ENCODE measurements at regions not wholly inside any gene's neighbourhood (a gene's known extent, or its start where the extent isn't known, plus 50 kb on each side); places are given as distances from the start of the nearest gene placed in this dataset.

DNA sequence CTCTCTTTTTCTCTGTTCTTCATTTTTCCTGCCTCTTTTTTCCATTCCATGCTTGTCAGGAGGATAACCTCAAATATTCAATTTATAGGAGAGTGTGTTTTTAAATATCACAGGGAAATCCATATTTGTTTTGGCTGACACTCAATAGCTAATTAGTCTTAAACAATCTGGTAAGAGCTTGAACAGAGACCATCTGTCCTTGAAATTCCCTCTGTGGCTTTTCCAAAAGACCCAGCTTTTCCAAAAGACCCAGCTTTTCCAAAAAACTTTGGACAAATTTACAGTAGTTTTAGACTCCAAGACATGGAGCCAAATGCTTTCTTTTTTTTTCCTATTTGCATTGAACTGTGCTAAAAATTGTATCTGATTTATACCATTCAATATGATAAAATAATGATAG is 127.4 kb upstream of the FAM83B start:
- H3K36me3 ChIP-seq (ENCODE audit: insufficient read depth), result no peaks in the 10 kb centered on the region
- no peak for DNase-seq (ENCODE audit: extremely low spot score)
- H3K4me1 ChIP-seq (ENCODE audit: insufficient read depth), result no peaks in the 10 kb centered on the region
- H3K4me3 ChIP-seq (ENCODE audit: low read depth, low read length), result no peak overlapping the region
- H3K27ac ChIP-seq (ENCODE audit: low read depth), result no peak overlapping the region

DNA sequence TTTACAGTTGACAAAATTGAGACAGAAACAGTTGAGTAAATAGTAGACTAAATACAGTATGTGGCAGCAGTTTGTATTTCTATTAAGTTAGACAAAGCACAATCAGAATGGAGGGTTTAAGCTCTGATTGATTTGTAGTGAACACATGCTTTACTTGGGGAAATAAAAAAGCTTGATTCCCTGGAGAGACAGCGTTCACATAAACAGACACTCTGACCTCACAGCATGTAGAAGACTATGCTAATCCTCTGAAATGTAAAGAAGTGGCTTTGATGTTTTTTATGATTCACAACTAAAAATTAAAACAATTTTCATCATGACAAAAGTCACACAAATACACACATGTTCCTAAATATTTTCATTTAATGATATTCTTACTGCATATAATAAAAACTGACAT is 126.9 kb upstream of the FAM83B start:
- no peak overlapping the region for H3K4me3 ChIP-seq (ENCODE audit: low read depth, low read length)
- no peaks in the 10 kb centered on the region for H3K36me3 ChIP-seq (ENCODE audit: insufficient read depth)
- 25% methylated on average over 1 of the region's 1 CpG for WGBS
- H3K4me1 ChIP-seq (ENCODE audit: insufficient read depth), result no peaks in the 10 kb centered on the region
- no peak for DNase-seq (ENCODE audit: extremely low spot score)
- H3K27ac ChIP-seq (ENCODE audit: low read depth), result no peak overlapping the region

GRCh38 chr6:54722328-54722727 is 124.2 kb upstream of the FAM83B start:
- no peak for DNase-seq (ENCODE audit: extremely low spot score)
- Histone ChIP-seq H3K4me3 (ENCODE audit: low read depth, low read length) (no peak overlapping the region), H3K27ac (ENCODE audit: low read depth) (no peak overlapping the region), H3K4me1 (ENCODE audit: insufficient read depth) (no peaks in the 10 kb centered on the region), H3K36me3 (ENCODE audit: insufficient read depth) (no peaks in the 10 kb centered on the region)
- 80% methylated on average over 3 of the region's 3 CpGs for WGBS

DNA sequence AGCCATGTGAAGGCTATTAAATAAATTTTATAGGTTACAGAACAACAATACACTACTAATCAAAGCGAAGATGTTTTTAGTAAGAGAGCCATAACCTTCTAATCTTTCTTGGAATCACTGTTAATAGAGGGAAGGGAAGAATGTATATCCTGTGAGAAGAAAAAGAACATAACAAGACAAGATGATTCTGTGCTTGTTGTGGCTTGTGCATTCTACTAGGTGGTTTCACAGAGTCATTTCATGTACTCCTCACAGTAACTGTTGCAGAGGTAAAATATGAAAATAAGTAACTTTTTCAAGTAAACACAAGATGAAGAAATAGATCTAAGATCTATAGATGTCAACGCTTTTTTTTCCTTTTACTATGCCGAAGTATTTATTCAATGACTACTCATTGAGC is 116.9 kb upstream of the FAM83B start:
- DNase-seq (ENCODE audit: extremely low spot score), result no peak
- Histone ChIP-seq H3K4me3 (ENCODE audit: low read depth, low read length) (no peak overlapping the region), H3K4me1 (ENCODE audit: insufficient read depth) (no peaks in the 10 kb centered on the region), H3K27ac (ENCODE audit: low read depth) (no peak overlapping the region), H3K36me3 (ENCODE audit: insufficient read depth) (no peaks in the 10 kb centered on the region)
- 79% methylated on average over 3 of the region's 3 CpGs for WGBS

DNA sequence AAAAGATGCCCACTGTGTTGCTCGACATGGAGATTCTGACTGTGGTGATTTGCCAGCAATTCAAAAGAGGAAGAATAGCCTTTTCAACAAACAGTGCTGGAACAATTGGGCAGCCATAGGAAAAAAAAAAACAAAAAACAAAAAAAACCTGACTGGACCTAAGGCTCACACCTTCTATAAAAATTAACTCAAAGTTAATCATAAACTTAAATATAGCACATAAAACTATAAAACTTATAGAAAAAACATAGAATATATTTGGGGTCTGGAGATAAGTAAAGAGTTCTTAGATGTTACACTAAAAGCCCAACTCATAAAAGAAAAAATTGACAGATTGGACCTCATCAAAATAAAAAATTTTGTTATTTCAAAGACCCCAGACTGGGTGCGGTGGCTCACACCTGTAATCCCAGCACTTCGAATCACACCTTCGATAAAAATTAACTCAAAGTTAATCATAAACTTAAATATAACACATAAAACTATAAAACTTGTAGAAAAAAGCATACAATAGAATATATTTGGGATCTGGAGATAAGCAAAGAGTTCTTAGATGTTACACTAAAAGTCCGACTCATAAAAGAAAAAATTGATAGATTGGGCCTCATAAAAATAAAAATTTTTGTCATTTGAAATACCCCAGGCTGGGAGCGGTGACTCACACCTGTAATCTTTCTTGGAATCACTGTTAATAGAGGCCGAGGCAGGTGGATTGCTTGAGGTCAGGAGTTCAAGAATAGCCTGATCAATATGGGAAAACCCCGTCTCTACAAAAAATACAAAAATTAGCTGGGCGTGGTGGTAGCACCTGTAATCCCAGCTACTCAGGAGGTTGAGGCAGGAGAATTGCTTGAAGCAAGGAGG is 115.6 kb upstream of the FAM83B start:
- no peaks in the 10 kb centered on the region for H3K36me3 ChIP-seq (ENCODE audit: insufficient read depth)
- H3K27ac ChIP-seq (ENCODE audit: low read depth), result no peak overlapping the region
- DNase-seq (ENCODE audit: extremely low spot score), result no peak
- 88% methylated on average over 9 of the region's 9 CpGs for WGBS
- no peaks in the 10 kb centered on the region for H3K4me1 ChIP-seq (ENCODE audit: insufficient read depth)
- H3K4me3 ChIP-seq (ENCODE audit: low read depth, low read length), result no peak overlapping the region

GRCh38 chr6:54737247-54737646 is 109.3 kb upstream of the FAM83B start:
- Histone ChIP-seq H3K27ac (ENCODE audit: low read depth) (no peak overlapping the region), H3K4me1 (ENCODE audit: insufficient read depth) (no peaks in the 10 kb centered on the region), H3K36me3 (ENCODE audit: insufficient read depth) (no peaks in the 10 kb centered on the region), H3K4me3 (ENCODE audit: low read depth, low read length) (no peak overlapping the region)
- no peak for DNase-seq (ENCODE audit: extremely low spot score)
- 78% methylated on average over 3 of the region's 3 CpGs for WGBS

DNA sequence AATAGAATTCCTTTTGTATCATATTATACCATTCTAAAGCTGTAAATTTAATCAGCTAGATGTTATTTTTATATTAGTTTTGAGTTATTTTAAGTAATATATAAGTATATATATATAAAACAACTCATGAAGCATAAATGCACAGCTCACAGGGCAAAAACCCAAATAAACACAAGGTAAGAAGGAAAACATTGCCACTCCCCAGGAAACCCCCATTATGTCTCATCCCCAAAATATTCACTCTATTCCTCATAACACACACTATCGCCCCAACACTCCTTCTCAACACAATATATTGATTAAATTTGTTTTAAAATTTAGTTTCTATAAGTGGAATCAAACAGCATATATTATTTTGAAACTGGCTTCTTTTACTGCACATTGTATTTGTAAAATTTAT is 98.6 kb upstream of the FAM83B start:
- H3K27ac ChIP-seq (ENCODE audit: low read depth), result no peak overlapping the region
- 94% methylated on average over 1 of the region's 1 CpG for WGBS
- H3K36me3 ChIP-seq (ENCODE audit: insufficient read depth), result no peaks in the 10 kb centered on the region
- DNase-seq (ENCODE audit: extremely low spot score), result no peak
- no peak overlapping the region for H3K4me3 ChIP-seq (ENCODE audit: low read depth, low read length)
- no peaks in the 10 kb centered on the region for H3K4me1 ChIP-seq (ENCODE audit: insufficient read depth)

DNA sequence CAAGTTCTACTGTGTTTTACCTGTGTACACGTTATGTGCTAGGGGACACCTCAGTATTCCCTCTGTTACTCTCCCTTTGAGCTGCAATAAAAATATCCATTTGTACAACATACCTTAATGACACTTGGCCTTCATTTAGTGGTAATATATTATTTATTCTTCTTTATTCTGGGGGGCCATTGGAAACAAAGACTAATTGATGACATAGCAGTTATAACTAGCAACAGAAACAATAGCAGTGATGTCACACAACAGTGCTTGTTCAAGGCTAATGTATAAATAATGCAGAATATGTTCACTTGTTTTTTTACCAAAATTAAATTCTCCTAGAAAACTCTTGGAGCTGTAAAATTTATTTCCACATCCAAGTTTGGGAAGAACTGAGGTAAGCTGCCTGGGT is 92.2 kb upstream of the FAM83B start:
- Histone ChIP-seq H3K27ac (ENCODE audit: low read depth) (no peak overlapping the region), H3K36me3 (ENCODE audit: insufficient read depth) (no peaks in the 10 kb centered on the region), H3K4me3 (ENCODE audit: low read depth, low read length) (no peak overlapping the region), H3K4me1 (ENCODE audit: insufficient read depth) (no peaks in the 10 kb centered on the region)
- 86% methylated on average over 1 of the region's 1 CpG for WGBS
- no peak for DNase-seq (ENCODE audit: extremely low spot score)

- no peak overlapping the region for H3K27ac ChIP-seq (ENCODE audit: low read depth)
- no peak overlapping the region for H3K4me3 ChIP-seq (ENCODE audit: low read depth, low read length)
- DNase-seq (ENCODE audit: extremely low spot score), result no peak
- H3K36me3 ChIP-seq (ENCODE audit: insufficient read depth), result no peaks in the 10 kb centered on the region
- WGBS, result 68% methylated on average over 2 of the region's 2 CpGs
- H3K4me1 ChIP-seq (ENCODE audit: insufficient read depth), result no peaks in the 10 kb centered on the region
These were observed 88.2 kb upstream of the FAM83B start for GRCh38 chr6:54758340-54758739.

GRCh38 chr6:54768494-54768893 is 78.1 kb upstream of the FAM83B start:
- Histone ChIP-seq H3K27ac (ENCODE audit: low read depth) (no peak overlapping the region), H3K36me3 (ENCODE audit: insufficient read depth) (no peaks in the 10 kb centered on the region), H3K4me3 (ENCODE audit: low read depth, low read length) (no peak overlapping the region), H3K4me1 (ENCODE audit: insufficient read depth) (no peaks in the 10 kb centered on the region)
- WGBS, result 90% methylated on average over 1 of the region's 1 CpG
- DNase-seq (ENCODE audit: extremely low spot score), result peak; percentile 10

GRCh38 chr6:54770328-54770727 is 76.2 kb upstream of the FAM83B start:
- 98% methylated on average over 12 of the region's 12 CpGs for WGBS
- Histone ChIP-seq H3K27ac (ENCODE audit: low read depth) (no peak overlapping the region), H3K36me3 (ENCODE audit: insufficient read depth) (no peaks in the 10 kb centered on the region), H3K4me3 (ENCODE audit: low read depth, low read length) (no peak overlapping the region), H3K4me1 (ENCODE audit: insufficient read depth) (no peaks in the 10 kb centered on the region)
- no peak for DNase-seq (ENCODE audit: extremely low spot score)

- Histone ChIP-seq H3K27ac (ENCODE audit: low read depth) (no peak overlapping the region), H3K36me3 (ENCODE audit: insufficient read depth) (no peaks in the 10 kb centered on the region), H3K4me1 (ENCODE audit: insufficient read depth) (no peaks in the 10 kb centered on the region), H3K4me3 (ENCODE audit: low read depth, low read length) (no peak overlapping the region)
- WGBS, result 94% methylated on average over 3 of the region's 3 CpGs
- no peak for DNase-seq (ENCODE audit: extremely low spot score)
These were observed 74.6 kb upstream of the FAM83B start for GRCh38 chr6:54771968-54772367.

DNA sequence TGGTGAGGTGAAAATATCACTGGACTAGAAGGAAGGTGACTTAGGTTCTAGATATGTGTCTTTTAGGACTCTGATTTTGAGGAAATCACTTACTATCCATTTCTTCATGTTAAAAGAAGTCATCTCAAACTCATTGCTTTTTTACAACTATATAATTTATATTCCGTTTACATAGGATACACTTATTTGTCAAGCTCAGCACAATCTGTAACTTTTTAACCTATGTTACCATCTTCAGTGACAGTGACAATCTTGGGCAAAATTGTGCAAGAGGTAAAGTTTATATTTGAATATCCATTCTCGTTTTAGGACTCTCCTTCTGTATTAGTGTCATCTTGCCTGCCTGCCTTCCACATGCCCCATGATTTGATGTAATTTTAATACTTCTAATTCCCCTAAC is 74.0 kb upstream of the FAM83B start:
- Histone ChIP-seq H3K27ac (ENCODE audit: low read depth) (no peak overlapping the region), H3K36me3 (ENCODE audit: insufficient read depth) (no peaks in the 10 kb centered on the region), H3K4me3 (ENCODE audit: low read depth, low read length) (no peak overlapping the region), H3K4me1 (ENCODE audit: insufficient read depth) (no peaks in the 10 kb centered on the region)
- WGBS, result 77% methylated on average over 2 of the region's 2 CpGs
- DNase-seq (ENCODE audit: extremely low spot score), result no peak

DNA sequence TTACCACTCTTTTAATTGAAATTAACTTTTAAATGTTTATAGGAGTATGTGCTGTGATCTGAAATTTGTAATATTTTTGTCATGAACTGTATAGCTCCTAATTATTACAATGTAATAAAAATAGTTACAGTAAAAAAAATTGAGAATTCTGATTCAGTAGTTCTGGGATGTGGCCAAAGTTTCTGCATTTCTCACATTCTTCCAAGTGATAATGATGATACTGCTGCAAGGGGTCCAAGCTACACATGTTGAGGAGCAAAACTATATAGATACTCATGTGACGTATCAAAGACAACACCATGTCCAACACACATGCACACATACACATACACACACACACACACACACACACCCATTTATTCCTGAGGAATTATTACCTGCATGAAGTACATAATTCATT is 71.0 kb upstream of the FAM83B start:
- no peak for DNase-seq (ENCODE audit: extremely low spot score)
- Histone ChIP-seq H3K27ac (ENCODE audit: low read depth) (no peak overlapping the region), H3K36me3 (ENCODE audit: insufficient read depth) (no peaks in the 10 kb centered on the region), H3K4me3 (ENCODE audit: low read depth, low read length) (no peak overlapping the region), H3K4me1 (ENCODE audit: insufficient read depth) (no peaks in the 10 kb centered on the region)
- 81% methylated on average over 1 of the region's 1 CpG for WGBS

- Histone ChIP-seq H3K4me3 (ENCODE audit: low read depth, low read length) (no peak overlapping the region), H3K27ac (ENCODE audit: low read depth) (no peak overlapping the region), H3K36me3 (ENCODE audit: insufficient read depth) (no peaks in the 10 kb centered on the region), H3K4me1 (ENCODE audit: insufficient read depth) (no peaks in the 10 kb centered on the region)
- DNase-seq (ENCODE audit: extremely low spot score), result no peak
- 94% methylated on average over 1 of the region's 1 CpG for WGBS
These were observed 69.7 kb upstream of the FAM83B start for GRCh38 chr6:54776891-54777290.

Data from urinary bladder (tissue), 3 donors.